ENCODE measurements at regions not wholly inside any gene's neighbourhood (a gene's known extent, or its start where the extent isn't known, plus 50 kb on each side); places are given as distances from the start of the nearest gene placed in this dataset.
A peak's percentile ranks its signal among the peaks of the same experiment; 100 is the strongest.

- peak; percentile 79 for ATAC-seq
- CTCF ChIA-PET = no interaction called here
Observed at GRCh38 chr2:15038366-15039364, 406.1 kb downstream of the LRATD1 start.

GRCh38 chr2:15040429-15041084 lies 408.0 kb downstream of the LRATD1 start:
- TF ChIP-seq EZH2 (IDR thresholded peaks at IDR 0.05; ENCODE audit: low read length, unreplicated experiment) (no peak), EZH2phosphoT487 (IDR thresholded peaks at IDR 0.05; ENCODE audit: borderline replicate concordance, low read length) (no peak), CTCF (conservative IDR thresholded peaks at IDR 0.05; ENCODE audit: low read depth, low read length) (no peak)
- Histone ChIP-seq H3K9me2 (replicated peaks; ENCODE audit: low read length) (no peaks in the 10 kb centered on the region), H3K4me1 (ENCODE audit: insufficient read depth, low read length) (peaks cover 41% of the 10 kb centered on the region), H3K27ac (ENCODE audit: low read length) (no peak overlapping the region), H3K79me2 (ENCODE audit: low read length) (no peaks in the 10 kb centered on the region), H3K27me3 (ENCODE audit: low read length) (no peaks in the 10 kb centered on the region), H4K20me1 (ENCODE audit: low read length) (no peaks in the 10 kb centered on the region), H3K4me3 (ENCODE audit: low read length) (no peak overlapping the region), H3F3A (ENCODE audit: low read length, unreplicated experiment) (no peaks in the 10 kb centered on the region), H3K36me3 (ENCODE audit: low read depth, low read length) (no peaks in the 10 kb centered on the region), H3K9me3 (ENCODE audit: low read length) (no peaks in the 10 kb centered on the region), H3K4me2 (ENCODE audit: low read length) (no peak overlapping the region), H3K9ac (ENCODE audit: low read length) (no peak overlapping the region), H2AFZ (ENCODE audit: low read length) (no peak overlapping the region)
- CTCF ChIA-PET = no interaction called here
- intact Hi-C loops (cut with micrococcal nuclease) = no loop called here
- ATAC-seq = no peak
- DNase-seq = no peak
- POLR2A ChIA-PET (ENCODE audit: unreplicated experiment) = no interaction called here
- no TSS peak for BruUV-seq (replicated peaks)

More at GRCh38 chr2:15038366-15039364, 406.1 kb downstream of the LRATD1 start:
- H3K27me3 ChIP-seq (ENCODE audit: low read length) = no peaks in the 10 kb centered on the region
- POLR2A ChIA-PET (ENCODE audit: unreplicated experiment) = no interaction called here
- peak overlapping the region; percentile 94 for H3K27ac ChIP-seq (ENCODE audit: low read length)
- H3K4me1 ChIP-seq (ENCODE audit: insufficient read depth, low read length) = peaks cover 41% of the 10 kb centered on the region
- H3K9ac ChIP-seq (ENCODE audit: low read length) = peak overlapping the region; percentile 62
- H3K9me2 ChIP-seq (replicated peaks; ENCODE audit: low read length) = no peaks in the 10 kb centered on the region
- DNase-seq = peak; percentile 85
- no peaks in the 10 kb centered on the region for H3K36me3 ChIP-seq (ENCODE audit: low read depth, low read length)
- H3F3A ChIP-seq (ENCODE audit: low read length, unreplicated experiment) = no peaks in the 10 kb centered on the region
- H4K20me1 ChIP-seq (ENCODE audit: low read length) = no peaks in the 10 kb centered on the region
- no peak overlapping the region for H2AFZ ChIP-seq (ENCODE audit: low read length)
- peak overlapping the region; percentile 50 for H3K4me2 ChIP-seq (ENCODE audit: low read length)
- no TSS peak for BruUV-seq (replicated peaks)
- no peaks in the 10 kb centered on the region for H3K9me3 ChIP-seq (ENCODE audit: low read length)
- H3K4me3 ChIP-seq (ENCODE audit: low read length) = no peak overlapping the region; the same call in 1 of the 2 replicates
- no peaks in the 10 kb centered on the region for H3K79me2 ChIP-seq (ENCODE audit: low read length)
- intact Hi-C loops (cut with micrococcal nuclease) = loop anchor here (10.0 kb wide), 1 partner anchor 106 kb away; no protein-coding TSS in a partner anchor
- TF ChIP-seq EZH2phosphoT487 (IDR thresholded peaks at IDR 0.05; ENCODE audit: borderline replicate concordance, low read length) (no peak), EZH2 (IDR thresholded peaks at IDR 0.05; ENCODE audit: low read length, unreplicated experiment) (no peak), CTCF (conservative IDR thresholded peaks at IDR 0.05; ENCODE audit: low read depth, low read length) (no peak)

Measured in PC-3 (cell line).